Natural killer cell (primary cell): ENCODE measurements at regions not wholly inside any gene's neighbourhood (a gene's known extent, or its start where the extent isn't known, plus 50 kb on each side); places are given as distances from the start of the nearest gene placed in this dataset.
A peak's percentile ranks its signal among the peaks of the same experiment; 100 is the strongest.

ENCODE experiments used
- ATAC-seq, 3 donors: fragments of 150-1000 bp in 2 of 3; fragments of 200-7000 bp in 1 of 3; cut with Tn5 transposase; 1 replicate in 1 of 3; 2 replicates in 2 of 3; pipeline ENCODE4 v1.10.0; 2021; ENCODE audit warnings: mild to moderate bottlenecking in 2 of 3, moderate library complexity in 2 of 3
- DNase-seq, 2 donors: peaks; one replicate each; pipeline versions ENCODE4 v3.0.0 to v3.0.0-alpha.2; 2013 to 2021; ENCODE audit warnings: mixed read lengths in 1 of 2
- H3K27ac ChIP-seq: one replicate; pipeline ENCODE4 v1.5.1; 2013; ENCODE audit warnings: mild to moderate bottlenecking, low read length
- H3K27me3 ChIP-seq: one replicate; pipeline ENCODE4 v1.6.1; 2013; ENCODE audit warnings: low read length; ENCODE audit not compliant: control insufficient read depth, insufficient read depth
- H3K36me3 ChIP-seq: one replicate; pipeline ENCODE4 v1.6.1; 2013; ENCODE audit warnings: low read length; ENCODE audit not compliant: control insufficient read depth, insufficient read depth
- H3K4me1 ChIP-seq: one replicate; pipeline ENCODE4 v1.6.1; 2013; ENCODE audit warnings: low read length; ENCODE audit not compliant: control insufficient read depth, insufficient read depth
- H3K4me3 ChIP-seq: one replicate; pipeline ENCODE4 v1.5.1; 2013; ENCODE audit warnings: low read length
- H3K9me3 ChIP-seq: one replicate; pipeline ENCODE4 v1.6.1; 2013; ENCODE audit warnings: low read length; ENCODE audit not compliant: control insufficient read depth, insufficient read depth
- H3K27ac Mint-ChIP-seq, 2 donors: one replicate each; pipeline ENCODE4 v1.8.0; 2022; ENCODE audit warnings: mild to moderate bottlenecking in 2 of 2, mixed read lengths in 2 of 2, moderate library complexity in 1 of 2
- H3K27me3 Mint-ChIP-seq, 2 donors: one replicate each; pipeline ENCODE4 v1.8.0; 2022; ENCODE audit warnings: low read depth in 2 of 2, mixed read lengths in 2 of 2
- H3K36me3 Mint-ChIP-seq: one replicate; pipeline ENCODE4 v1.8.0; 2022; ENCODE audit warnings: mixed read lengths
- H3K4me1 Mint-ChIP-seq, 2 donors: one replicate each; pipeline ENCODE4 v1.8.0; 2022; ENCODE audit warnings: mixed read lengths in 2 of 2
- H3K4me3 Mint-ChIP-seq: one replicate; pipeline ENCODE4 v1.8.0; 2022; ENCODE audit warnings: mild to moderate bottlenecking, moderate library complexity, mixed read lengths
- H3K9me3 Mint-ChIP-seq, 2 donors: one replicate each; pipeline ENCODE4 v1.8.0; 2022; ENCODE audit warnings: mixed read lengths in 2 of 2
- CTCF ChIP-seq: fragments of 200-600 bp; IDR thresholded peaks from one replicate; pipeline ENCODE4 v1.8.0; 2022; ENCODE audit warnings: antibody characterized with exemption
- WGBS: methylation state at CpG from one replicate; pipeline ENCODE4 v1.1.7; 2013; ENCODE audit warnings: missing lambda C conversion rate; ENCODE audit not compliant: insufficient coverage; 5-methylcytosine and 5-hydroxymethylcytosine counted together
- intact Hi-C: fragments of 100-400 bp; cut with micrococcal nuclease; formaldehyde crosslinking; loops from one replicate; pipeline ENCODE4 v1.14.2; 2022

GRCh38 chr1:230518511-230518910, 92.4 kb upstream of the PGBD5 start:
- no peaks in the 10 kb centered on the region for H3K4me1 Mint-ChIP-seq
- WGBS = 79% methylated on average over 5 of the region's 5 CpGs
- no peaks in the 10 kb centered on the region for H3K36me3 ChIP-seq

GRCh38 chr1:230517786-230518185, 91.7 kb upstream of the PGBD5 start:
- H3K36me3 Mint-ChIP-seq = no peaks in the 10 kb centered on the region
- no peaks in the 10 kb centered on the region for H3K4me1 ChIP-seq
- H3K4me3 ChIP-seq = no peak overlapping the region
- no peaks in the 10 kb centered on the region for H3K9me3 ChIP-seq
- DNase-seq = no peak
- WGBS = 88% methylated on average over 1 of the region's 2 CpGs
- H3K27me3 Mint-ChIP-seq = peaks cover 2 to 22% of the 10 kb centered on the region in 2 donors
- no peak overlapping the region for H3K27ac Mint-ChIP-seq
- no peak for TF ChIP-seq CTCF
- H3K4me3 Mint-ChIP-seq = no peak overlapping the region
- no peaks in the 10 kb centered on the region for H3K4me1 Mint-ChIP-seq
- ATAC-seq = peak in 1 of 3 donors; percentile 30
- intact Hi-C loops = no loop called here
- H3K36me3 ChIP-seq = no peaks in the 10 kb centered on the region
- no peaks in the 10 kb centered on the region for H3K9me3 Mint-ChIP-seq
- H3K27me3 ChIP-seq = no peaks in the 10 kb centered on the region
- H3K27ac ChIP-seq = no peak overlapping the region

More at GRCh38 chr1:230518511-230518910, 92.4 kb upstream of the PGBD5 start:
- no peaks in the 10 kb centered on the region for H3K36me3 Mint-ChIP-seq
- no peaks in the 10 kb centered on the region for H3K9me3 ChIP-seq
- H3K27ac Mint-ChIP-seq = no peak overlapping the region
- H3K4me3 Mint-ChIP-seq = no peak overlapping the region
- ATAC-seq (no peak), DNase-seq (no peak)
- no peak overlapping the region for H3K27ac ChIP-seq
- peaks cover 2 to 14% of the 10 kb centered on the region in 2 donors for H3K27me3 Mint-ChIP-seq
- intact Hi-C loops = no loop called here
- H3K9me3 Mint-ChIP-seq = no peaks in the 10 kb centered on the region
- no peak overlapping the region for H3K4me3 ChIP-seq
- TF ChIP-seq CTCF = no peak
- no peaks in the 10 kb centered on the region for H3K4me1 ChIP-seq
- H3K27me3 ChIP-seq = no peaks in the 10 kb centered on the region

GRCh38 chr1:230517326-230517725, 91.2 kb upstream of the PGBD5 start:
- Mint-ChIP-seq H3K4me3 (no peak overlapping the region), H3K4me1 (no peaks in the 10 kb centered on the region), H3K9me3 (no peaks in the 10 kb centered on the region), H3K27ac (no peak overlapping the region), H3K36me3 (no peaks in the 10 kb centered on the region), H3K27me3 (peaks cover 2 to 24% of the 10 kb centered on the region in 2 donors)
- ATAC-seq (no peak), DNase-seq (no peak)
- WGBS = 89% methylated on average over 7 of the region's 7 CpGs
- Histone ChIP-seq H3K4me3 (no peak overlapping the region), H3K36me3 (no peaks in the 10 kb centered on the region), H3K4me1 (no peaks in the 10 kb centered on the region), H3K9me3 (no peaks in the 10 kb centered on the region), H3K27ac (no peak overlapping the region), H3K27me3 (no peaks in the 10 kb centered on the region)
- no peak for TF ChIP-seq CTCF
- intact Hi-C loops = no loop called here

GRCh38 chr1:230516889-230517288, 90.8 kb upstream of the PGBD5 start:
- Mint-ChIP-seq H3K4me1 (no peaks in the 10 kb centered on the region), H3K36me3 (no peaks in the 10 kb centered on the region), H3K4me3 (no peak overlapping the region), H3K27ac (no peak overlapping the region), H3K27me3 (peaks cover 2 to 24% of the 10 kb centered on the region in 2 donors), H3K9me3 (no peaks in the 10 kb centered on the region)
- no peak for TF ChIP-seq CTCF
- intact Hi-C loops = no loop called here
- Histone ChIP-seq H3K4me3 (no peak overlapping the region), H3K27ac (no peak overlapping the region), H3K4me1 (no peaks in the 10 kb centered on the region), H3K27me3 (no peaks in the 10 kb centered on the region), H3K36me3 (no peaks in the 10 kb centered on the region), H3K9me3 (no peaks in the 10 kb centered on the region)
- DNase-seq (no peak), ATAC-seq (no peak)
- 90% methylated on average over 6 of the region's 6 CpGs for WGBS
